ENCODE measurements at regions not wholly inside any gene's neighbourhood (a gene's known extent, or its start where the extent isn't known, plus 50 kb on each side); places are given as distances from the start of the nearest gene placed in this dataset.
"Not testable (repeated sequence)": the region's sequence is repeated elsewhere in the genome, so short reads cannot be mapped to it uniquely, and the experiment has no call there.

DNA sequence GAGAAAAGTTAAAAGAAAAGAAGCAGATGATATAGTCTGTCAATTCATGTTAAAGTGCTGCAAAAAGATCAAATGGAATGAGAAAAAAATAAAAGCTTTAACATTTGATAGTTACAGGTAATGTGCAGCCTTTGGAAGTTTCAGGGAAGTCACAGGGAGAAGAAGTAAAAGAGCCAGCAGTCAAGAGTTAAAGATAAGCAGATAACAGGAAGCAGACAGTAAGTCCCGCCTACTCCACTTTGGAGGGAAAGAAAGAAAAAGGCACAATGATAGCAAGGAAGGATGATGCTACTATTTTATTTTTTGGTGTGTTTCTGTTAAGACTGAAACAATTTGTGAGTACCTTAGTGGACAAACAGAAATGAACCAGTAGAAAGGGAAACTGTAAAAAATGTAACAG is 111.1 kb upstream of the KRR1 start:
- intact Hi-C loops (cut with micrococcal nuclease): no loop called here
- H3K4me3 Mint-ChIP-seq: no peak overlapping the region
- H3K4me1 Mint-ChIP-seq (ENCODE audit: low read depth): peaks cover 6% of the 10 kb centered on the region
- peaks cover 4% of the 10 kb centered on the region for H3K9me3 Mint-ChIP-seq
- no peaks in the 10 kb centered on the region for H3K36me3 Mint-ChIP-seq (ENCODE audit: low read depth)
- DNase-seq (ENCODE audit: low spot score): no peak
- H3K27me3 Mint-ChIP-seq (ENCODE audit: insufficient read depth): peaks cover 13% of the 10 kb centered on the region
- H3K27ac Mint-ChIP-seq: no peak overlapping the region

DNA sequence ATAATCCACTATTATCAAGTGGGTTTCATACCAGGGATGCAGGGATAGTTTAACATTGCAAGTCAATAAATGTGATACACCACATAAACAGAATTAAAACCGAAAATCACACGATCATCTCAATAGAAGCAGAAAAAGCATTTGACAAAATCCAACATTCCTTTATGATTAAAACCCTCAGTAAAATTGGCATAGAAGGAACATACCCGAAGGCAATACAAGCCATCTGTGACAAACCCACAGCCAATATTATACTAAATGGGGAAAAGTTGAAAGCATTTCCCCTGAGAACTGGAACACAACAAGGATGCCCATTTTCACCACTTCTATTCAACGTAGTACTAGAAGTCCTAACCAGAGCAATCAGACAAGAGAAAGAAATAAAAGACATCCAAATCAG is 103.0 kb upstream of the KRR1 start:
- H3K27ac Mint-ChIP-seq; H3K4me3 Mint-ChIP-seq; H3K36me3 Mint-ChIP-seq (ENCODE audit: low read depth); intact Hi-C loops (cut with micrococcal nuclease); H3K4me1 Mint-ChIP-seq (ENCODE audit: low read depth); DNase-seq (ENCODE audit: low spot score): not testable (repeated sequence)
- H3K27me3 Mint-ChIP-seq (ENCODE audit: insufficient read depth): peaks cover 30% of the 10 kb centered on the region
- peaks cover 16% of the 10 kb centered on the region for H3K9me3 Mint-ChIP-seq

DNA sequence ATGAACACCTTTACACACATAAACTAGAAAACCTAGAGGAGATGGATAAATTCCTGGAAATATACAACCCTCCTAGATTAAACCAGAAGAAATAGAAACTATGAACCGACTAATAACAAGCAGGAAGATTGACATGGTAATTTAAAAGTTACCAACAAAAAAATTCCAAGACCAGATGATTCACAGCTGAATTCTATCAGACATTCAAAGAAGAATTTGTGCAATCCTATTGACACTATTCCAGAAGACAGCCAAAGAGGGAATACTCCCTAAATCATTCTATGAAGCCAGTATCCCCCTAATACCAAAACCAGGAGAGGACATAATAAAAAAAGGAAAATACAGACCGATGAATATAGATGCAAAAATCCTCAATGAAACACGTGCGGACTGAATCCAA is 102.6 kb upstream of the KRR1 start:
- intact Hi-C loops (cut with micrococcal nuclease): no loop called here
- Mint-ChIP-seq H3K4me3 (no peak overlapping the region), H3K27me3 (ENCODE audit: insufficient read depth) (peaks cover 34% of the 10 kb centered on the region), H3K4me1 (ENCODE audit: low read depth) (no peaks in the 10 kb centered on the region), H3K36me3 (ENCODE audit: low read depth) (no peaks in the 10 kb centered on the region), H3K27ac (no peak overlapping the region), H3K9me3 (peaks cover 16% of the 10 kb centered on the region)
- no peak for DNase-seq (ENCODE audit: low spot score)

DNA sequence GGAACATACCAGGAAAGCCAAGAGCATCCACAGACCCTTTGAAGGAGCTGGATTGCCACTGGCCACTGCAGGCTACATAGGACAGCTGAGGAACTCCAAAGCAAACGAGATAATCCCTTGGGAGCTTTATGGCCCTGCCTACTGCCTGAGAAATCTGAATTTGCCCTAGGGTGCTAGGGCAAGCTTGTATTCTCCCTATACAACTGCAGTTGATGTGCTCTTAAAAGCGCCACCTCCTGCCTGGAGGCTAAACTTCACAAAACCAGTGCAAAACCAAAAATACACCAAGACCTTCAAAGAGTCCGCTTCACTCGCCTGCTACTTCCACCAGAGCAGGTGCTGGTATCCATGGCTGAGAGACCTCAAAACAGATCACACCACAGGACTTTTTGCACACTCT is 99.6 kb upstream of the KRR1 start:
- intact Hi-C loops (cut with micrococcal nuclease): no loop called here
- no peaks in the 10 kb centered on the region for H3K36me3 Mint-ChIP-seq (ENCODE audit: low read depth)
- H3K27ac Mint-ChIP-seq: no peak overlapping the region
- peaks cover 42% of the 10 kb centered on the region for H3K27me3 Mint-ChIP-seq (ENCODE audit: insufficient read depth)
- H3K9me3 Mint-ChIP-seq: peaks cover 9% of the 10 kb centered on the region
- no peaks in the 10 kb centered on the region for H3K4me1 Mint-ChIP-seq (ENCODE audit: low read depth)
- no peak overlapping the region for H3K4me3 Mint-ChIP-seq
- no peak for DNase-seq (ENCODE audit: low spot score)

DNA sequence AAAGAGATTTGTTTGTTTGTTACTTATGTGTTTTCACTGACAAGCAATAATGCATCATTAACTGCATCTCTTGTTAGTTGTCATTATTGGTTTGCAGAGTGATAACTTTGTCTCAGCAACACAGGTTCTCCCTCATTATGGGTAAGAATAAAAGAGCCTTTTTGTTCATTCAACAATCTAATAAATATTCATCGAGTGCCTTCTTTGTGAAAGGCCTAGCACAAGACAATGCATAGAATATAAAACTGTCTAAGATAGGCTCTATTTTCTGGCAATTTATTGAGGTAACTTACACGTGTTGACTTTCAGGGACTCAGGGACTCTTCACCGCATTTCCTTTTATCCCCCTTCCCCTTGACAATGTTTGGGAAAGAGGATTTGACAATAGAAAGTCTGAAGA is 95.5 kb upstream of the KRR1 start:
- no peaks in the 10 kb centered on the region for H3K4me1 Mint-ChIP-seq (ENCODE audit: low read depth)
- no peak overlapping the region for H3K4me3 Mint-ChIP-seq
- no peaks in the 10 kb centered on the region for H3K9me3 Mint-ChIP-seq
- intact Hi-C loops (cut with micrococcal nuclease): no loop called here
- DNase-seq (ENCODE audit: low spot score): no peak
- peaks cover 29% of the 10 kb centered on the region for H3K27me3 Mint-ChIP-seq (ENCODE audit: insufficient read depth)
- no peak overlapping the region for H3K27ac Mint-ChIP-seq
- no peaks in the 10 kb centered on the region for H3K36me3 Mint-ChIP-seq (ENCODE audit: low read depth)

DNA sequence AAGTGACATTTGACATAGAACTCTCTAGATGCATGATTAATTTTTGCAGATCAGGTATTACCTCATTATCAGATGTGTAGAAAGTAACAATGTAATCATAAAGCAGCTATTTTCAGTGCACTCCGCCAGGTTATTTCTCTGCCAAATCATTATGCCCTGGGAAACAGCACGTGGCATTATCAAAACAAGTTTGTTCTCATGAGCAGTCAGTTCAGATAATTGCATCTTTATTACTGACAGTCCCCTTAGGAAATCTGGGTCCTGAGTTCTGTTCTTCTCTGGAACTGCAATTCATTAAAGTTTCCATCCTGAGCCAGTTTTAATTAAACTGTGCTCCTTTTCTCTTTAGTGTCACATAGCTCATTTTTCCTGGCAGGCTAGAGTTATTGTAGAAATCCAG is 94.7 kb upstream of the KRR1 start:
- Mint-ChIP-seq H3K4me3 (no peak overlapping the region), H3K27me3 (ENCODE audit: insufficient read depth) (peaks cover 27% of the 10 kb centered on the region), H3K27ac (no peak overlapping the region), H3K36me3 (ENCODE audit: low read depth) (no peaks in the 10 kb centered on the region), H3K4me1 (ENCODE audit: low read depth) (no peaks in the 10 kb centered on the region), H3K9me3 (no peaks in the 10 kb centered on the region)
- intact Hi-C loops (cut with micrococcal nuclease): no loop called here
- no peak for DNase-seq (ENCODE audit: low spot score)

DNA sequence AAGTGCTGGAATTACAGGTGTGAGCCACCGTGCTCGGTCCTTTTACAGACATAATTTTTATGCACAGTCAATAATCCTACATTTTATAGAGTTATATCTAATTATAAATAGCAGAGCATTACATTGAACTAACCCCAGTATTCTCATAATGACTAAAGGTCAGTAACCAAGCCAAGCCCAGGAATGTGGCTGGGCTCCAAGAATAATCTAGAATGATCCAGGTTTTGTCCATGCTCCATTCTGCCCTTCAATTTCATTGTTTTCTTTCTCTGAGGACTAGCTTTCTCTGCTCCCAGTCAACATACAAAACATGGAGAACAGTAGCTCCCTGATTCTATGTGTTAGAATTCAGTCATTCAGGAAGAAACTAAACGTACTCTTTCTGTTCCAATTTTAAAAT is 92.1 kb upstream of the KRR1 start:
- Mint-ChIP-seq H3K27me3 (ENCODE audit: insufficient read depth) (peaks cover 24% of the 10 kb centered on the region), H3K9me3 (no peaks in the 10 kb centered on the region), H3K36me3 (ENCODE audit: low read depth) (no peaks in the 10 kb centered on the region), H3K27ac (no peak overlapping the region), H3K4me3 (no peak overlapping the region), H3K4me1 (ENCODE audit: low read depth) (no peaks in the 10 kb centered on the region)
- DNase-seq (ENCODE audit: low spot score): no peak
- intact Hi-C loops (cut with micrococcal nuclease): no loop called here

DNA sequence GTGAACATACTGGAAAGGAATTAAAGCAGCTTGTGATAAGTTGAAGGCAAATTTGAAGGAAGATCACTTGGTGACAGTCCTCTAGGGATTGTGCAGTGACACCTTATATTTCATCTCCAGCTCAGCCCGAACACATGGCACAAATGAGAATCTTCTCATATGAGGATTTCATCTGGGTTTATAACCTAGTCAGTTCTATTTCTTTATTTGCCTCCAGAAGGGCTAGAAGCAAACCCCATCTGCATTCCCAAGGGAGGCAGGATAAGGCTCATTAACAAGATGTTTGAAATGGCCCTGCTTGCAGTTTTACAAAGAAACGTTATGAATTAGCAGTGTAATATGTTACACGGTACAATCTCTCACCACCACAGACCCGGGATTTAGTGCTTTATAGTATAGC is 90.7 kb upstream of the KRR1 start:
- H3K4me1 Mint-ChIP-seq (ENCODE audit: low read depth): no peaks in the 10 kb centered on the region
- intact Hi-C loops (cut with micrococcal nuclease): no loop called here
- H3K9me3 Mint-ChIP-seq: no peaks in the 10 kb centered on the region
- H3K27ac Mint-ChIP-seq: no peak overlapping the region
- H3K4me3 Mint-ChIP-seq: no peak overlapping the region
- H3K36me3 Mint-ChIP-seq (ENCODE audit: low read depth): no peaks in the 10 kb centered on the region
- H3K27me3 Mint-ChIP-seq (ENCODE audit: insufficient read depth): peaks cover 19% of the 10 kb centered on the region
- no peak for DNase-seq (ENCODE audit: low spot score)

DNA sequence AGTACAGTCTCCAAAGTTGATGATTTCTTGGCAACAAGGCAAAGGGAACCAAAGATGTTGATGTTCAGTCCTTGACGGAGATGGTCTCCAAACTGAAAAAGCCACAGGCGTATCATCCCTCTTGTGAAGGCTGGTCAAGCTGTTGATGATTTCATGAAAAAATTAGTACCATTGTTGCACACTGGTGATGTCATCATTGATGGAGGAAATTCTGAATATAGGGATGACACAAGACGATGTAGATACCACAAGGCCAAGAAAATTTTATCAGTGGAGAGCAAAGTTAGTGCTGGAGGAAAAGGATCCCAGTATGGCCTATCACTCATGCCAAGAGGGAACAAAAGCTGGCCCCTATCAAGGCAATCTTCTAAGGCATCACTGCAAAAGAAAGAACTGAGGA is 88.7 kb upstream of the KRR1 start:
- no peak overlapping the region for H3K4me3 Mint-ChIP-seq
- H3K27ac Mint-ChIP-seq: no peak overlapping the region
- H3K27me3 Mint-ChIP-seq (ENCODE audit: insufficient read depth): peaks cover 12% of the 10 kb centered on the region
- H3K9me3 Mint-ChIP-seq: no peaks in the 10 kb centered on the region
- no peaks in the 10 kb centered on the region for H3K4me1 Mint-ChIP-seq (ENCODE audit: low read depth)
- intact Hi-C loops (cut with micrococcal nuclease): no loop called here
- no peak for DNase-seq (ENCODE audit: low spot score)
- no peaks in the 10 kb centered on the region for H3K36me3 Mint-ChIP-seq (ENCODE audit: low read depth)

DNA sequence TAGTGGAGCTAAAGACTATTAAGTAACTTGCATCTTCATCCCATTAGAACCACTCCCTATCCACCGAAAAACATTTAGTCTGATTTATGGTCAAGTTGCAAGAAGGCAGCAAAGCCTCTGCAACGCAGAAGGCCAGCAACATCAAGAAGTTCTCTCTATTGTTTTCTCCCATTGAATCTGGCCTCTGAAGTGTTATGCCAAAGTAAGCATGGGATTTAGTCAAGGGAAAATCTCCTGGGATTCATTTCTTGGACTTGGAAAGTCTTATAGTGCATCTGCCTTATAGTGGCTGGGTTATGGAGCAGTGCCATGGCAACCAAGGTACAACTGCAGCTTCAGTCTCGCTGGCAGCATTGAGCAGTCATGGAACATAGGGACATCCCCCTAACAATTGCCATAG is 87.7 kb upstream of the KRR1 start:
- no peaks in the 10 kb centered on the region for H3K36me3 Mint-ChIP-seq (ENCODE audit: low read depth)
- intact Hi-C loops (cut with micrococcal nuclease): no loop called here
- H3K9me3 Mint-ChIP-seq: no peaks in the 10 kb centered on the region
- H3K27ac Mint-ChIP-seq: no peak overlapping the region
- H3K27me3 Mint-ChIP-seq (ENCODE audit: insufficient read depth): peaks cover 12% of the 10 kb centered on the region
- H3K4me1 Mint-ChIP-seq (ENCODE audit: low read depth): no peaks in the 10 kb centered on the region
- H3K4me3 Mint-ChIP-seq: no peak overlapping the region
- no peak for DNase-seq (ENCODE audit: low spot score)

DNA sequence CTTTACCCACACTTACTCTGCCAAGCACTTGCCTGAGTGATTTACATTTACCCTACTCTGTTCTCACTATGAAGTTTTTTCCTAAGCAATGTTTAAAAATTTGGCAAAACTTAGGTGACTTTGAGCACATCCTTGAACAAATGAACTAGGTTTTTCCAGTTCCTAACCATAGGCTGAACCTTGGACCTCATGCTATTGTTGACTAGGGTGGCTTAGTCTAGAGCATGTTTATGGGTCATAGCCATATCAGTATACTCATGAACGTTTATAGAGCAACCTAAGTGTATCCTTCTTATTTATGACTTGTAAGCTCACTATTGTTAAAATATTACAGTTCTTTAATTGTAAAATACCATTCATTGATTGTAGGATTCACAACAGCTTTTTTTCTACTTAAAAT is 85.0 kb upstream of the KRR1 start:
- Mint-ChIP-seq H3K4me1 (ENCODE audit: low read depth) (no peaks in the 10 kb centered on the region), H3K4me3 (no peak overlapping the region), H3K36me3 (ENCODE audit: low read depth) (no peaks in the 10 kb centered on the region), H3K27ac (no peak overlapping the region), H3K27me3 (ENCODE audit: insufficient read depth) (peaks cover 12% of the 10 kb centered on the region), H3K9me3 (no peaks in the 10 kb centered on the region)
- intact Hi-C loops (cut with micrococcal nuclease): no loop called here
- DNase-seq (ENCODE audit: low spot score): no peak

DNA sequence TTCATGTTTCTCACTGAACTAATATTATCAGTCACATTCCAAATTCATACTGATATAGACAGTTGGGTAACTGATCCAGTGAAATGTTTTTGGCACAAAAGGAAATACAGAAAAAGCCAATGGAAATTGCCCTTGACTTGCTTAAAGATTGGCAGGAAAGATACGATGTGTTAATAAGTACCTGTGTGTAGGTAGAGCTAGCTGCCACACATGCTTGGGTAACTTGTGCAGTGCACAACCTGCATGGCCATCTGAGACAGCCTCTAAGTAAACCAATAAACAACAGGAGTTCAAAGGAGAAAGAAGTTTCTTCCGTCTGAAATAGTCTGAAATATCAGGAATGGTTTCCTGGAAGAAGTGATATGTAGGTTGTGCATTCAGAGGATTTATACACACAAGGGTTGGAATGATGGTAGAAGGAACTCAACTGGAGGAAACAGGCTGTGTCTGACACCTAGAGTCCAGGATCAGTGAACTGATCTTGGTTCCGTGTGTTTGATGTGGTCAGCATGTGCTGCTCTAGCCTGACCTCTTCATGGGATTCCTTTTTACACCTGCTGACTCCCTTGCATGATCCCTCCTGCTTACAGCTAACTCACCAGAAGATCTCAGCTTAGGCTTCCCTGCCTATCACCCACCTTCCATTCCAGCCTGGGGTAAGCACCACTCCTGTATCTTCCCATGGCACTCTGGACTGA is 81.4 kb upstream of the KRR1 start:
- Mint-ChIP-seq H3K27ac (no peak overlapping the region), H3K36me3 (ENCODE audit: low read depth) (no peaks in the 10 kb centered on the region), H3K4me3 (no peak overlapping the region), H3K27me3 (ENCODE audit: insufficient read depth) (peaks cover 5% of the 10 kb centered on the region), H3K4me1 (ENCODE audit: low read depth) (no peaks in the 10 kb centered on the region), H3K9me3 (no peaks in the 10 kb centered on the region)
- intact Hi-C loops (cut with micrococcal nuclease): no loop called here
- DNase-seq (ENCODE audit: low spot score): no peak

DNA sequence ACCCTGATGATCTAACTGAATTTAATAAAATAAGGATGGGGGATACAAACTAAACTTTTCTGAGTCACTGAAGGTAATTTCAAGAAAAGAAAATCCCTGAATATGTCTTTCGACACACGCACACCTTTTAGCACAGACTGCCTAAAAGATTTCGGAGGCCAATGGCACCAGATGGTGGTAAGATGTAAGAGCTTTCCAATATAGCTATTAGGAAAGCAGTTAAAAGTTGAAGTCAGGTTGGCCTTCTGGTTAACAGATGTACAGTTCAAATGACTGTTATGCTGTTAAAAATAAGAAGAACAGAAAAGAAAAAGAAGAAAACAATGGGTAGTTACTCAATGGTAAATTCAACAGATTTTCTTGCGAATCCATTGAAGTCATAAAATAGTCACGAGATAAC is 80.7 kb upstream of the KRR1 start:
- H3K9me3 Mint-ChIP-seq: no peaks in the 10 kb centered on the region
- DNase-seq (ENCODE audit: low spot score): no peak
- no peaks in the 10 kb centered on the region for H3K4me1 Mint-ChIP-seq (ENCODE audit: low read depth)
- H3K36me3 Mint-ChIP-seq (ENCODE audit: low read depth): no peaks in the 10 kb centered on the region
- H3K27me3 Mint-ChIP-seq (ENCODE audit: insufficient read depth): peaks cover 5% of the 10 kb centered on the region
- H3K27ac Mint-ChIP-seq: no peak overlapping the region
- H3K4me3 Mint-ChIP-seq: no peak overlapping the region
- intact Hi-C loops (cut with micrococcal nuclease): no loop called here

DNA sequence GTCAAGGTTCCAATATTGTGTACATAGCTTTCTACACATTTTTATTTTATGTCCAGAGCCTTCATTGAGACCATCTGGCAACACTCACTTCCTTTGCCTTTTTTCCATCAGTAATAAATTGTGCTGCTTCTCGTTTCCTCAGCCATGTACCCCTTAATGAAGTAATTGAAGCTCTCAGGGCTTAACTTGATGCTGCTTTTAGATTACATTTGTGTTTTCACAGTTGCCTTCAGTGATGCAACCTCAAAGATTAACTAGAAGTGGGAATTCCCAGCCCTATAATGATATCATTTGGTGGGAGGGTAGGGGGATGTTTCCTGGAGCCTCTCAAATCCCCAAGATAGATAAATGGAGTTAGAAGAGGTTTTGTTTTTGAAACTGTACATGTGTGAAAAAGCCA is 80.2 kb upstream of the KRR1 start:
- Mint-ChIP-seq H3K27me3 (ENCODE audit: insufficient read depth) (peaks cover 5% of the 10 kb centered on the region), H3K27ac (no peak overlapping the region), H3K4me3 (no peak overlapping the region), H3K36me3 (ENCODE audit: low read depth) (no peaks in the 10 kb centered on the region), H3K4me1 (ENCODE audit: low read depth) (no peaks in the 10 kb centered on the region), H3K9me3 (no peaks in the 10 kb centered on the region)
- intact Hi-C loops (cut with micrococcal nuclease): no loop called here
- no peak for DNase-seq (ENCODE audit: low spot score)

Data from activated T-helper 1 cell treated with anti-CD3 and anti-CD28 coated beads, Interleukin-12 subunit alpha, Interleukin-12 subunit beta, Interleukin-2, Interleukin-4 antibody, amounts not matched to agents 30 ng/mL and 10 ng/mL and 1 ng/mL, durations not matched to agents 14 hours and 24 hours and 36 hours (primary cell).